H1 (cell line): ENCODE measurements at regions not wholly inside any gene's neighbourhood (a gene's known extent, or its start where the extent isn't known, plus 50 kb on each side); places are given as distances from the start of the nearest gene placed in this dataset.

ENCODE experiments used
- CTCF ChIA-PET: fragments of 300-600 bp; sonication (Branson Sonifier 250); formaldehyde crosslinking; loops from one replicate; lab custom pipeline; 2021; ENCODE audit not compliant: partially characterized antibody; lab: Charles Lee
- POLR2A ChIA-PET: fragments of 300-600 bp; sonication (Branson Sonifier 250); formaldehyde crosslinking; loops from one replicate; lab custom pipeline; 2021; ENCODE audit warnings: inconsistent platforms; ENCODE audit not compliant: partially characterized antibody; lab: Charles Lee
- DNase-seq, 2 experiments: peaks; one replicate each; pipeline versions ENCODE4 v3.0.0 to v3.0.0-alpha.2; 2010 to 2022; ENCODE audit warnings: low spot score in 2 of 2, low read depth in 1 of 2, mixed read lengths in 1 of 2
- FAIRE-seq: peaks from 2 replicates; lab custom pipeline; 2011; peaks lifted over from hg19 to GRCh38; lab: Jason Lieb, UNC
- H2AFZ ChIP-seq: 2 replicates; pipeline ENCODE4 v1.8.1; 2012; ENCODE audit warnings: low read length, inconsistent platforms
- H2AK5ac ChIP-seq: 2 replicates; pipeline ENCODE4 v1.6.1; 2013; ENCODE audit warnings: low read depth, low read length
- H2BK120ac ChIP-seq: replicated peaks from 2 replicates; pipeline ENCODE3; 2013; ENCODE audit warnings: low read depth, low read length, inconsistent platforms
- H2BK12ac ChIP-seq: 2 replicates; pipeline ENCODE4 v1.6.1; 2013; ENCODE audit warnings: low read depth, low read length
- H2BK15ac ChIP-seq: 2 replicates; pipeline ENCODE4 v1.6.1; 2013; ENCODE audit warnings: low read length
- H2BK20ac ChIP-seq: 2 replicates; pipeline ENCODE4 v1.6.1; 2013; ENCODE audit warnings: low read length
- H2BK5ac ChIP-seq: 2 replicates; pipeline ENCODE4 v1.6.1; 2013; ENCODE audit warnings: low read depth, low read length
- H3K14ac ChIP-seq: 2 replicates; pipeline ENCODE4 v1.6.1; 2013; ENCODE audit warnings: inconsistent platforms; ENCODE audit not compliant: insufficient read length
- H3K18ac ChIP-seq: 2 replicates; pipeline ENCODE4 v1.6.1; 2013; ENCODE audit warnings: low read length; ENCODE audit errors: extremely low read depth
- H3K23ac ChIP-seq: 2 replicates; pipeline ENCODE4 v1.6.1; 2013; ENCODE audit warnings: inconsistent platforms; ENCODE audit not compliant: insufficient read length
- H3K23me2 ChIP-seq: 2 replicates; pipeline ENCODE4 v1.6.1; 2013; ENCODE audit warnings: low read depth, low read length
- H3K27ac ChIP-seq: 2 replicates; pipeline ENCODE4 v1.6.1; 2011; ENCODE audit warnings: low read depth, low read length, inconsistent platforms
- H3K27me3 ChIP-seq, 4 experiments: replicated peaks in 1 of 4; 1 replicate in 1 of 4; 2 replicates in 3 of 4; pipeline versions ENCODE4 v1.6.1 to v1.8.1; 2011 to 2013; ENCODE audit warnings: low read length in 3 of 4, mild to moderate bottlenecking in 3 of 4, inconsistent platforms in 2 of 4, mixed read lengths in 2 of 4, moderate library complexity in 1 of 4; ENCODE audit not compliant: control insufficient read depth in 3 of 4, insufficient read depth in 3 of 4; ENCODE audit errors: extremely low read depth in 1 of 4
- H3K36me3 ChIP-seq, 4 experiments: 2 replicates each; pipeline versions ENCODE4 v1.6.1 to v1.8.1; 2011 to 2013; ENCODE audit warnings: mild to moderate bottlenecking in 4 of 4, low read length in 3 of 4, moderate library complexity in 2 of 4, control low read depth in 1 of 4, inconsistent platforms in 1 of 4; ENCODE audit not compliant: insufficient read depth in 4 of 4, control insufficient read depth in 2 of 4
- H3K4ac ChIP-seq: replicated peaks from 2 replicates; pipeline ENCODE3; 2013; ENCODE audit warnings: low read length, low read depth, mixed read lengths, inconsistent platforms; ENCODE audit not compliant: insufficient read length
- H3K4me1 ChIP-seq, 4 experiments: replicated peaks in 1 of 4; 1 replicate in 1 of 4; 2 replicates in 3 of 4; pipeline versions ENCODE4 v1.6.1 to v1.8.1; 2011 to 2013; ENCODE audit warnings: low read length in 3 of 4, inconsistent platforms in 2 of 4, mixed read lengths in 1 of 4; ENCODE audit not compliant: insufficient read depth in 4 of 4, control insufficient read depth in 3 of 4
- H3K4me2 ChIP-seq, 2 experiments: 2 replicates each; pipeline versions ENCODE4 v1.6.1 to v1.8.1; 2011 to 2013; ENCODE audit warnings: low read depth in 2 of 2, low read length in 2 of 2, control low read depth in 1 of 2, inconsistent platforms in 1 of 2, mild to moderate bottlenecking in 1 of 2; ENCODE audit not compliant: insufficient read depth in 1 of 2
- H3K4me3 ChIP-seq, 4 experiments: fragments of 200-600, 300-600 bp in 1 of 4; sonication (generic), shearing (Covaris generic), sonication (Bioruptor Twin) in 1 of 4; 2 replicates each; pipeline versions ENCODE4 v1.5.1 to v1.8.1; 2011 to 2016; ENCODE audit warnings: low read length in 4 of 4, low read depth in 3 of 4, control low read depth in 2 of 4, inconsistent platforms in 2 of 4, mild to moderate bottlenecking in 2 of 4, mixed read lengths in 1 of 4, moderate library complexity in 1 of 4; ENCODE audit not compliant: insufficient read depth in 2 of 4; ENCODE audit errors: extremely low read depth in 1 of 4
- H3K56ac ChIP-seq: replicated peaks from 2 replicates; pipeline ENCODE3; 2013; ENCODE audit warnings: low read depth, mild to moderate bottlenecking, mixed read lengths, low read length, inconsistent platforms; ENCODE audit not compliant: insufficient read length
- H3K79me1 ChIP-seq: 2 replicates; pipeline ENCODE4 v1.6.1; 2013; ENCODE audit warnings: low read depth, low read length, control low read depth
- H3K79me2 ChIP-seq, 2 experiments: 2 replicates each; pipeline versions ENCODE4 v1.6.1 to v1.8.1; 2012 to 2013; ENCODE audit warnings: low read length in 2 of 2, mild to moderate bottlenecking in 2 of 2, inconsistent platforms in 1 of 2; ENCODE audit not compliant: insufficient read depth in 2 of 2, control insufficient read depth in 1 of 2
- H3K9ac ChIP-seq, 4 experiments: replicated peaks in 1 of 4; 1 replicate in 1 of 4; 2 replicates in 3 of 4; pipeline versions ENCODE4 v1.6.1 to v1.8.1; 2011 to 2013; ENCODE audit warnings: low read depth in 3 of 4, low read length in 3 of 4, control low read depth in 2 of 4, mild to moderate bottlenecking in 2 of 4, moderate library complexity in 2 of 4, inconsistent platforms in 1 of 4; ENCODE audit errors: extremely low read depth in 1 of 4
- H3K9me3 ChIP-seq, 2 experiments: 2 replicates each; pipeline versions ENCODE4 v1.6.1 to v1.8.1; 2012 to 2013; ENCODE audit warnings: mild to moderate bottlenecking in 2 of 2, moderate library complexity in 2 of 2, control low read depth in 1 of 2, inconsistent platforms in 1 of 2, low read depth in 1 of 2, low read length in 1 of 2, mixed read lengths in 1 of 2; ENCODE audit not compliant: insufficient read depth in 2 of 2
- H4K20me1 ChIP-seq, 2 experiments: replicated peaks in 1 of 2; 2 replicates each; pipeline versions ENCODE3 to v1.8.1; 2011 to 2013; ENCODE audit warnings: inconsistent platforms in 2 of 2, low read length in 2 of 2, mild to moderate bottlenecking in 1 of 2; ENCODE audit not compliant: insufficient read depth in 2 of 2, control insufficient read depth in 1 of 2
- H4K5ac ChIP-seq: 2 replicates; pipeline ENCODE4 v1.6.1; 2013; ENCODE audit warnings: low read length, low read depth, mixed read lengths, inconsistent platforms; ENCODE audit not compliant: insufficient read length
- H4K8ac ChIP-seq: 2 replicates; pipeline ENCODE4 v1.8.0; 2013; ENCODE audit warnings: mild to moderate bottlenecking, moderate library complexity, low read length, inconsistent platforms; ENCODE audit not compliant: insufficient read depth; ENCODE audit errors: extremely low read depth
- H4K91ac ChIP-seq: replicated peaks from 2 replicates; pipeline ENCODE3; 2013; ENCODE audit warnings: low read length, mixed read lengths, inconsistent platforms; ENCODE audit not compliant: insufficient read length
- CBX8 ChIP-seq: fragments of 300-800, 300-1000 bp; sonication (generic); IDR thresholded peaks from 2 replicates; pipeline ENCODE4 v1.7.1; 2016; ENCODE audit warnings: low read depth, low read length, borderline replicate concordance
- JUND ChIP-seq: IDR thresholded peaks from 2 replicates; pipeline ENCODE4 v1.6.1; 2011; ENCODE audit warnings: mild to moderate bottlenecking, improper control_type of control experiment, low read length
- KDM5A ChIP-seq: fragments of 200-600 bp; IDR thresholded peaks from 2 replicates; pipeline ENCODE4 v1.7.1; 2012; ENCODE audit warnings: mild to moderate bottlenecking, low read length, inconsistent platforms, mixed read lengths
- NRF1 ChIP-seq: IDR thresholded peaks from 2 replicates; pipeline ENCODE4 v1.6.1; 2011; ENCODE audit warnings: mild to moderate bottlenecking, low read depth, low read length, improper control_type of control experiment
- POLR2AphosphoS5 ChIP-seq: IDR thresholded peaks from 2 replicates; pipeline ENCODE4 v1.6.1; 2011; ENCODE audit warnings: low read depth, low read length
- RBBP5 ChIP-seq: IDR thresholded peaks from 2 replicates; pipeline ENCODE4 v1.7.1; 2012; ENCODE audit warnings: low read depth, mild to moderate bottlenecking, inconsistent platforms, low read length, moderate library complexity, borderline replicate concordance
- RXRA ChIP-seq: IDR thresholded peaks from 2 replicates; pipeline ENCODE4 v1.6.1; 2011; ENCODE audit warnings: low read depth, mild to moderate bottlenecking, low read length, moderate library complexity; ENCODE audit not compliant: insufficient read depth
- SAP30 ChIP-seq: fragments of 300-600 bp; sonication (generic); IDR thresholded peaks from 2 replicates; pipeline ENCODE4 v1.7.1; 2012; ENCODE audit warnings: low read length, moderate library complexity, mild to moderate bottlenecking, inconsistent platforms; ENCODE audit not compliant: insufficient read depth, insufficient replicate concordance
- SP2 ChIP-seq: IDR thresholded peaks from 2 replicates; pipeline ENCODE4 v1.6.1; 2012; ENCODE audit warnings: mild to moderate bottlenecking, low read length, inconsistent platforms
- YY1 ChIP-seq: IDR thresholded peaks from 2 replicates; pipeline ENCODE4 v1.6.1; 2011; ENCODE audit warnings: low read depth, mild to moderate bottlenecking, low read length
- WGBS, 2 experiments: shearing (Covaris generic) in 1 of 2; methylation state at CpG; one replicate each; pipeline versions ENCODE4 v1.1.6 to v1.1.7; 2013 to 2015; ENCODE audit warnings: low lambda C conversion rate in 2 of 2, mixed read lengths in 2 of 2, inconsistent platforms in 1 of 2, low coverage in 1 of 2, missing lambda C conversion rate in 1 of 2; ENCODE audit not compliant: insufficient replicate concordance in 2 of 2, insufficient coverage in 1 of 2, insufficient read length in 1 of 2; ENCODE audit errors: extremely low coverage in 1 of 2, missing lambda C conversion rate in 1 of 2; 5-methylcytosine and 5-hydroxymethylcytosine counted together

GRCh38 chr12:59046763-59047534 lies 126.6 kb upstream of the LRIG3 start:
- WGBS, 2 experiments, result 89% methylated on average over 2 of the region's 2 CpGs; no CpG with 5 or more reads in 1 of the 2 experiments
- H3K27ac ChIP-seq, result no peak overlapping the region
- H3K23me2 ChIP-seq, result no peaks in the 10 kb centered on the region
- no peak overlapping the region for H3K4me2 ChIP-seq
- H2AK5ac ChIP-seq, result no peak overlapping the region
- H3K14ac ChIP-seq, result no peak overlapping the region
- no peaks in the 10 kb centered on the region for H3K27me3 ChIP-seq
- no peak overlapping the region for H3K23ac ChIP-seq
- POLR2A ChIA-PET, result no interaction called here
- H3K79me1 ChIP-seq, result no peaks in the 10 kb centered on the region
- peaks cover 0 to 3% (median 0%) of the 10 kb centered on the region in 4 experiments; a peak in 2 of 7 replicates for H3K4me1 ChIP-seq
- H4K8ac ChIP-seq, result no peak overlapping the region
- no peaks in the 10 kb centered on the region for H3K36me3 ChIP-seq
- no peak overlapping the region for H4K5ac ChIP-seq
- no peak overlapping the region for H4K91ac ChIP-seq
- no peaks in the 10 kb centered on the region for H3K9me3 ChIP-seq
- no peak overlapping the region for H3K9ac ChIP-seq
- no peak overlapping the region for H2BK120ac ChIP-seq
- CTCF ChIA-PET, result no interaction called here
- no peaks in the 10 kb centered on the region for H4K20me1 ChIP-seq
- FAIRE-seq, result no peak
- no peak overlapping the region for H3K4me3 ChIP-seq
- no peak for DNase-seq
- no peak overlapping the region for H3K4ac ChIP-seq
- H2BK15ac ChIP-seq, result no peak overlapping the region
- H2AFZ ChIP-seq, result no peak overlapping the region
- no peaks in the 10 kb centered on the region for H3K79me2 ChIP-seq
- no peak overlapping the region for H2BK12ac ChIP-seq
- H3K56ac ChIP-seq, result no peak overlapping the region
- H2BK5ac ChIP-seq, result no peak overlapping the region
- no peak overlapping the region for H2BK20ac ChIP-seq
- no peak overlapping the region for H3K18ac ChIP-seq
- TF ChIP-seq NRF1 (no peak), RXRA (no peak), SP2 (no peak), RBBP5 (no peak), JUND (no peak), KDM5A (no peak), YY1 (no peak), POLR2AphosphoS5 (no peak), SAP30 (no peak), CBX8 (no peak)
